ENCODE measurements at regions not wholly inside any gene's neighbourhood (a gene's known extent, or its start where the extent isn't known, plus 50 kb on each side); places are given as distances from the start of the nearest gene placed in this dataset.

DNA sequence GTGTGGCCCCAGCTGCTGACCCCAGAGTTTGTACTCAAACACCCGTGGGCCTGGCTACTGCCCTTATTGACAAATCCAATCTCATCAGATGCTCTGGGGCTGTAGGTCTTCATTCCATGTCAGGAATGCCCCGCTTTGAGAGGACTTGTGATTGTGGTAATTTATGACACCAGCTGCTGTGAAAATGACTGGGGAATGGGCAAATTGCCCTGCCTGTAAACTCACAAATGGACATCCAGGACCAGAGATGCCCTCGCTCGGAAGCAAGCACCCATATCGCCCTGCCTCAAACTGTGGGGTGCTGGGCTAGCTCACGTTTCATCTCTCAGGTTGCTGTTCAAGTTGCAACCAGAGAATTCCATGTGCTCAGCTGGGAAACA is 225.9 kb upstream of the MAP3K1 start:
- Histone ChIP-seq H3K9ac (ENCODE audit: insufficient read depth, low read depth, low read length) (no peak overlapping the region), H3K4me1 (ENCODE audit: insufficient read depth, low read length) (peaks cover 10% of the 10 kb centered on the region; the same call in 1 of the 2 replicates), H2AFZ (ENCODE audit: low read length) (no peak overlapping the region), H3K4me3 (replicated peaks in 1 of 3; ENCODE audit: insufficient read depth in 1 of 3, low read depth in 2 of 3, low read length in 3 of 3) (no peak overlapping the region), H3K4me2 (ENCODE audit: low read depth, low read length) (no peak overlapping the region; the same call in 1 of the 2 replicates), H3K27ac (ENCODE audit: extremely low read length, insufficient read depth, low read length) (no peak overlapping the region), H3K9me3 (ENCODE audit: low read length) (no peaks in the 10 kb centered on the region), H3K36me3 (replicated peaks in 1 of 2; ENCODE audit: control insufficient read depth in 1 of 2, insufficient read depth in 2 of 2, low read length in 2 of 2) (no peaks in the 10 kb centered on the region), H3K79me2 (ENCODE audit: insufficient read depth, low read length) (no peaks in the 10 kb centered on the region), H3K27me3 (ENCODE audit: control insufficient read depth in 1 of 2, insufficient read depth in 2 of 2, low read length in 2 of 2) (peaks cover 4 to 26% of the 10 kb centered on the region in 2 experiments), H4K20me1 (ENCODE audit: insufficient read depth, low read length) (no peaks in the 10 kb centered on the region)
- no peak for TF ChIP-seq RNF2 (conservative IDR thresholded peaks at IDR 0.05; ENCODE audit: low read depth)
- TF ChIP-seq ZFP36 (IDR thresholded peaks at IDR 0.05; ENCODE audit: borderline replicate concordance, low read depth, low read length, partially characterized antibody): no peak
- no peak for TF ChIP-seq FOXC1 (CRISPR knock-in tag; IDR thresholded peaks at IDR 0.05; ENCODE audit: borderline replicate concordance)
- TF ChIP-seq ARHGAP35 (CRISPR knock-in tag; IDR thresholded peaks at IDR 0.05; ENCODE audit: borderline replicate concordance): no peak
- TF ChIP-seq MAZ (IDR thresholded peaks at IDR 0.05; ENCODE audit: borderline replicate concordance, low read depth, low read length): no peak
- no peak for TF ChIP-seq MAZ (CRISPR knock-in tag; IDR thresholded peaks at IDR 0.05; ENCODE audit: low read depth)
- TF ChIP-seq BRCA1 (CRISPR knock-in tag; IDR thresholded peaks at IDR 0.05): no peak
- no peak for TF ChIP-seq ZBTB7A (CRISPR knock-in tag; IDR thresholded peaks at IDR 0.05)
- no peak for TF ChIP-seq SRSF9 (IDR thresholded peaks at IDR 0.05; ENCODE audit: borderline replicate concordance, insufficient read depth, low read depth, low read length, poor library complexity, severe bottlenecking)
- no peak for TF ChIP-seq BORCS8-MEF2B (CRISPR knock-in tag; IDR thresholded peaks at IDR 0.05)
- TF ChIP-seq RBFOX2 (IDR thresholded peaks at IDR 0.05; ENCODE audit: low read depth, low read length): no peak
- no peak for TF ChIP-seq KLF11 (CRISPR knock-in tag; IDR thresholded peaks at IDR 0.05)
- no peak for TF ChIP-seq IRF2 (CRISPR knock-in tag; IDR thresholded peaks at IDR 0.05)
- TF ChIP-seq, protein P1, sequence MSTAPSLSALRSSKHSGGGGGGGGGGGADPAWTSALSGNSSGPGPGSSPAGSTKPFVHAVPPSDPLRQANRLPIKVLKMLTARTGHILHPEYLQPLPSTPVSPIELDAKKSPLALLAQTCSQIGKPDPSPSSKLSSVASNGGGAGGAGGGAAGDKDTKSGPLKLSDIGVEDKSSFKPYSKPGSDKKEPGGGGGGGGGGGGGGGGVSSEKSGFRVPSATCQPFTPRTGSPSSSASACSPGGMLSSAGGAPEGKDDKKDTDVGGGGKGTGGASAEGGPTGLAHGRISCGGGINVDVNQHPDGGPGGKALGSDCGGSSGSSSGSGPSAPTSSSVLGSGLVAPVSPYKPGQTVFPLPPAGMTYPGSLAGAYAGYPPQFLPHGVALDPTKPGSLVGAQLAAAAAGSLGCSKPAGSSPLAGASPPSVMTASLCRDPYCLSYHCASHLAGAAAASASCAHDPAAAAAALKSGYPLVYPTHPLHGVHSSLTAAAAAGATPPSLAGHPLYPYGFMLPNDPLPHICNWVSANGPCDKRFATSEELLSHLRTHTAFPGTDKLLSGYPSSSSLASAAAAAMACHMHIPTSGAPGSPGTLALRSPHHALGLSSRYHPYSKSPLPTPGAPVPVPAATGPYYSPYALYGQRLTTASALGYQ (CRISPR knock-in tag; IDR thresholded peaks at IDR 0.05): no peak
- TF ChIP-seq, protein P2, sequence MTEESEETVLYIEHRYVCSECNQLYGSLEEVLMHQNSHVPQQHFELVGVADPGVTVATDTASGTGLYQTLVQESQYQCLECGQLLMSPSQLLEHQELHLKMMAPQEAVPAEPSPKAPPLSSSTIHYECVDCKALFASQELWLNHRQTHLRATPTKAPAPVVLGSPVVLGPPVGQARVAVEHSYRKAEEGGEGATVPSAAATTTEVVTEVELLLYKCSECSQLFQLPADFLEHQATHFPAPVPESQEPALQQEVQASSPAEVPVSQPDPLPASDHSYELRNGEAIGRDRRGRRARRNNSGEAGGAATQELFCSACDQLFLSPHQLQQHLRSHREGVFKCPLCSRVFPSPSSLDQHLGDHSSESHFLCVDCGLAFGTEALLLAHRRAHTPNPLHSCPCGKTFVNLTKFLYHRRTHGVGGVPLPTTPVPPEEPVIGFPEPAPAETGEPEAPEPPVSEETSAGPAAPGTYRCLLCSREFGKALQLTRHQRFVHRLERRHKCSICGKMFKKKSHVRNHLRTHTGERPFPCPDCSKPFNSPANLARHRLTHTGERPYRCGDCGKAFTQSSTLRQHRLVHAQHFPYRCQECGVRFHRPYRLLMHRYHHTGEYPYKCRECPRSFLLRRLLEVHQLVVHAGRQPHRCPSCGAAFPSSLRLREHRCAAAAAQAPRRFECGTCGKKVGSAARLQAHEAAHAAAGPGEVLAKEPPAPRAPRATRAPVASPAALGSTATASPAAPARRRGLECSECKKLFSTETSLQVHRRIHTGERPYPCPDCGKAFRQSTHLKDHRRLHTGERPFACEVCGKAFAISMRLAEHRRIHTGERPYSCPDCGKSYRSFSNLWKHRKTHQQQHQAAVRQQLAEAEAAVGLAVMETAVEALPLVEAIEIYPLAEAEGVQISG (CRISPR knock-in tag; IDR thresholded peaks at IDR 0.05): no peak
- no peak for TF ChIP-seq NFE2L2 (IDR thresholded peaks at IDR 0.05; ENCODE audit: low read length)
- TF ChIP-seq KLF9 (CRISPR knock-in tag; IDR thresholded peaks at IDR 0.05; ENCODE audit: low read depth): no peak
- no peak for TF ChIP-seq ZNF879 (CRISPR knock-in tag; IDR thresholded peaks at IDR 0.05)
- no peak for TF ChIP-seq EHMT2 (IDR thresholded peaks at IDR 0.05; ENCODE audit: borderline replicate concordance, low read depth, low read length)
- TF ChIP-seq, protein P3, sequence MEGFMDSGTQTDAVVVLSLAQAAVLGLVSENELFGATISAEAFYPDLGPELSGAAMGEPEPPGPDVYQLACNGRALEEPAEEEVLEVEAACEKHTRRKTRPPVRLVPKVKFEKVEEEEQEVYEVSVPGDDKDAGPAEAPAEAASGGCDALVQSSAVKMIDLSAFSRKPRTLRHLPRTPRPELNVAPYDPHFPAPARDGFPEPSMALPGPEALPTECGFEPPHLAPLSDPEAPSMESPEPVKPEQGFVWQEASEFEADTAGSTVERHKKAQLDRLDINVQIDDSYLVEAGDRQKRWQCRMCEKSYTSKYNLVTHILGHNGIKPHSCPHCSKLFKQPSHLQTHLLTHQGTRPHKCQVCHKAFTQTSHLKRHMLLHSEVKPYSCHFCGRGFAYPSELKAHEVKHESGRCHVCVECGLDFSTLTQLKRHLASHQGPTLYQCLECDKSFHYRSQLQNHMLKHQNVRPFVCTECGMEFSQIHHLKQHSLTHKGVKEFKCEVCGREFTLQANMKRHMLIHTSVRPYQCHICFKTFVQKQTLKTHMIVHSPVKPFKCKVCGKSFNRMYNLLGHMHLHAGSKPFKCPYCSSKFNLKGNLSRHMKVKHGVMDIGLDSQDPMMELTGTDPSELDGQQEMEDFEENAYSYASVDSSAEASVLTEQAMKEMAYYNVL (CRISPR knock-in tag; IDR thresholded peaks at IDR 0.05; ENCODE audit: borderline replicate concordance): no peak
- no peak for TF ChIP-seq ZNF530 (CRISPR knock-in tag; IDR thresholded peaks at IDR 0.05; ENCODE audit: low read depth)
- POLR2A ChIA-PET: no interaction called here
- no peak for FAIRE-seq
- 61% methylated on average over 4 of the region's 6 CpGs for WGBS (ENCODE audit: low lambda C conversion rate)
- no peak; the same call in 2 of the 3 replicates for ATAC-seq
- no TSS peak for BruUV-seq (replicated peaks)
- DNase-seq (ENCODE audit: low spot score): no peak
- intact Hi-C loops (cut with micrococcal nuclease; ENCODE audit: unreplicated experiment): no loop called here
- in situ Hi-C loops (cut with HindIII; ENCODE audit: extremely low pct_ligation_motif_present, low pct_unique_long_range_greater_than_20kb): no loop called here
- CTCF ChIA-PET (ENCODE audit: low intra/inter-chr PET ratio, low total read pairs): no interaction called here

Measured in HepG2 (cell line).